8988T (cell line): ENCODE measurements at regions not wholly inside any gene's neighbourhood (a gene's known extent, or its start where the extent isn't known, plus 50 kb on each side); places are given as distances from the start of the nearest gene placed in this dataset.
A peak's percentile ranks its signal among the peaks of the same experiment; 100 is the strongest.
"Not testable (repeated sequence)": the region's sequence is repeated elsewhere in the genome, so short reads cannot be mapped to it uniquely, and the experiment has no call there.

Experiments used
- DNase-seq: peaks from one replicate; pipeline ENCODE4 v3.0.0; 2011

DNA sequence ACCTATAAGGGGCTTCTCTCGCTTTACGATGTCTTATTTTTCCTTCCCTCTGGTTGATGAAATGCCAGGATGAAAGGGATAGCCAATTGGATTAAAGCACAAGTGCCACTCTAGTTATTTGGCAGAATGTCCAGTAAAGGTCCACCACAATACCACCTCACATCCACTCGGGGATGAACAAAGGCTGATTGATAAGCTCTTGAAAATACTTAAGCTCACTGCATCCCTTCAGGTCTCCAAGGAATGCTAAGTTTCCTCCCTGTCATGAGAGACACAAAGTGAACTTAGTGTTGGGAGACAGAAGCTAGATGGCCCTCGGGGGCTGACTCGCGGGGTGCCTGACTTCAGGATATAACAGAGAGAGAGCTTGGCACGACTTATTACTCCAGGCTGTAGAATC is 185.9 kb upstream of the ZNF644 start:
- DNase-seq, result not testable (repeated sequence)

GRCh38 chr1:91204150-91204549 is 182.3 kb upstream of the ZNF644 start:
- not testable (repeated sequence) for DNase-seq

DNA sequence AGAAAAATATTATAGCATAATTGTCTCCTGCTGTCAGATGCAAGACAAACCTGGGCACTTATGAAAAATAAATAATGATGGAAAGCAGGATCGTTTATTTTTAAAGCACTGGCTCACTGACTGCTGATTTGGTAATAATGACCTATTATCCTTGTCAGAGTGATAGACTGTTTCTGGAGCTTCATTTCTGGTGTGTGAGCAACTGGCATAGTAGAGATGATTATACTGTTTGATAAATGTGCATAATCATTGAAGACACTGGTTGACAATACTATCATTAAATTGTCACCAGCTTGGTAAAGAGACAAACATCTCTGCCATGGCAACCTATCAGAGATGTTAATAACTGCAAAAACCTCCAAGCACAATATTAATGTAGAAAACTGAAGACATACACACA is 179.9 kb upstream of the ZNF644 start:
- no peak for DNase-seq

DNA sequence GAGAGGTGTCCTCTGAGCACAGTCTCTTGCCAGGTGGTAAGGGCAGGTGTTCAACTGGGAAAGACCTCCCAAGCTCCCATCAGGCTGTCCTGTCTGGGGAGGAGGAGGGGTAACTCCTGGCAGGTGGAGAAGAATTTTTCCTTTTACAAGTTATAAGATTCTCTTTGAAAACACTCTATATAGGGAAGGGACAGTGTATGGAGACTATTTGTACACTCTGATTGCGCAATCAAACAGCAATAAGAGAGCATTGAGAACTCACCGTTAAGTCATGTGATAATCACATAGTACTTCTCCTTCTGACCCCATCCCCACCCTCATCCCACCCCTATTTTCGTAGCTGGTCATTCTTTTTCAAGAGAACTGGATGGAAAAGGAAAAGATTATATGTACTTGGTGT is 179.3 kb upstream of the ZNF644 start:
- no peak for DNase-seq

- no peak for DNase-seq
These were observed 178.8 kb upstream of the ZNF644 start for GRCh38 chr1:91200675-91201074.

GRCh38 chr1:91199988-91200387 is 178.2 kb upstream of the ZNF644 start:
- no peak for DNase-seq

- DNase-seq, result no peak
These were observed 169.2 kb upstream of the ZNF644 start for GRCh38 chr1:91190996-91191395.

DNA sequence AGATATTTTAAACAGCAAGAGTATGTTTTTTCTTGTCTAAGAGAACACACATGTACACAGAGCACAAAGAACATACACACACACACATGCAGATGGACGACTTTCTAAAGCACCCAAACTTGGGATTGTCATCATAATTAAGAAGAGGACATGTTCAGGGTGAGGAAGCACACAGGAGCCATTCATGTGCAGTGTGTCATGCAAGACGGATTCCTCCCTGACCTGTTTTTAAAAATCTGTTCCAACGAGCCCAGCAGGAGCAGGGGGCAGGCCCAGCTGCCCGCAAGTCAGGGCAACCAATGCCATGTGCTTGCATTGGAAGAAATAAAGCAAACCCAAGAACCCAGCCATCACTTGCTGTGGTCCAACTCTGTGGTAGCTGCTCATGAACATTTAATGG is 167.3 kb upstream of the ZNF644 start:
- no peak for DNase-seq

DNA sequence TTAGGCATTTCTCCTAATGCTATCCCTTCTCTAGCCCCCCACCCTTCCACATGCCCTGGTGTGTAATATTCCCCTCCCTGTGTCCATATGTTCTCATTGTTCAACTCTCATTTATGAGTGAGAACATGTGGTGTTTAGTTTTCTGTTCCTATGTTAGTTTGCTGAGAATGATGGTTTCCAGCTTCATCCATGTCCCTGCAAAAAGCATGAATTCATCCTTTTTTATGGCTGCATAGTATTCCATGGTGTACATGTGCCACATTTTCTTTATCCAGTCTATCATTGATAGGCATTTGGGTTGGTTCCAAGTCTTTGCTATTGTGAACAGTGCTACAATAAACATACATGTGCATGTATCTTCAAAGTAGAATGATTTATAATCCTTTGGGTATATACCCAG is 161.0 kb upstream of the ZNF644 start:
- not testable (repeated sequence) for DNase-seq

GRCh38 chr1:91176250-91176649 is 154.4 kb upstream of the ZNF644 start:
- no peak for DNase-seq

DNA sequence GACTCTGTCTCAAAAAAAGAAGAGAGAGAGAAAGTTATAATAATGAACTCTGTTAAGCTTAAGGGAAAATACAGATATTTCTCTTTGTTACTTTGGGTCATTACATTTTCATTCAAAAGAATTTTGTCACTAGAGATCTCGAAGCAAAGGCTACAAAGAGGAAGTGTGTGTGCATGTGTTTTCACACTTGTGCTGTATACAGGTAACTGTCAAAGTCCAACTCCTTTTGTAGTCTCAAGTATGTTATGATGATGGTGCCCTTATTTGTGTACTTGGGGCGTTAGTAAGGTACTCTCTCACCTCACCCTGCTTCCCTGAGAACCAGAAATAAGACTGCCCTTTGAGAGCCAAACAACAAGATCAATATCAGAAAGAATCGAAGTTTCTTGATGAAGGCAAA is 152.9 kb upstream of the ZNF644 start:
- DNase-seq, result no peak

DNA sequence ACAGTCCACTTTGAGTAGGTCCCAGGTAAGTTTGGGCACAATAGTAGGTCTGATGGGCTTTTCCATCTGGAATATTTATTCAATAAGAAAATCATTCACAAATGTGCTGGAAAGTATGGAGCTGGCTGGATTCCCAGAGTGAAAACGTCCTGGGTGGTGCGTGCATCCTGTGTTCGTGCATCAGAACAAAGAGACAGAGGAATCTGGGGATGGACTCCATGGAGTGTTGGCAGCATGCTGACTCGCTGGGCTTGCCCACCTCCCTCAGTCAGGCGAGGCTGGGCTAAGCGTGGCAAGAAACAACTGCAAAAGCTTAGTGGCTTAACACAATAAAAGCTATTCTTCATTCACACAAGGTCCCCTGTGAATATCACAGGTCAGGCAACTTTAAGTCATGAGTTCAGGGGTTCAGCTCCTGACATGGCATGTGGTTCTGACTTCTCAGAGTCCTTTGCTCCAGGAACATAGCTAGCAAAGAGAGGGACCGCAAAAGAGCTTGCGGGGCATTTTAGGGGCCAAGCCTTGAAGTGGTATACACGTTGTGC is 151.6 kb upstream of the ZNF644 start:
- no peak for DNase-seq

DNA sequence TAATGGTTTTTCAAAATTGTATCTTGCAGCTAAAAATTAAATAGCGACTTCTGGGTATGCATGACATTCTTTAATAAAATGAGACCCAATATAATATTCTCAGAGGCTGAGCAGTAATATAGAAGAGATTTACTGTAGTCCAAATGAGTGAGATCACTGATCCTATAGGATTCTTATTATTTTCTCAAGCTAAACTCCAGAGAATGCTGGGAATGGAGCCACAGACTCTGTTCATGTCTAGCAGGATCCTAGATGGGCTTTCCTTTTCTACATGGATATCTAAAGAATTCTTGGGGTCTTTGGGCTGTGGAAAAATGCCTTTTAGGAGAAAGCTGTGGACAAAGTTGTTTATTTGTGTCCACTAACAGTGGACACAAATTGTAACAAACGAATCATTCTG is 150.7 kb upstream of the ZNF644 start:
- no peak for DNase-seq

- no peak for DNase-seq
These were observed 150.1 kb upstream of the ZNF644 start for GRCh38 chr1:91171898-91172297.

DNA sequence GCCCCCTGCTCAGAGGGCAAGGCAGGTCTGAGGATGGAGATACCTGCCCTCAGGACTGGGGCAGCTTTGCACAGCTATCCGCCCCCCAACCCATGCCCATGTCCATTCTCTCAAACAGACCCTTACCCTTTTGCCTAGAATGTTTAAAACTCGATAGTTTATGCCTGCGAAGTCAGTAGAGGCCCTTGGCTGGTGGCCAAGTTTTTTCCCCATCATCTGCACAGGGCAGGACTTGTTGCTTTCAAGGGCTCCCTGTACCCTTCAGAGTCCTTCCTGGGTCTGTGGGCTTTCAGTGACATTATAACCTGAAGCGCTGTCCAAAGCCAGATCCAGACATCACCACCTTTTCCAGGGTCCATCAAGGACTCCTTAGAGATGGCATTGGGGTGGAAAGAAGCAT is 148.7 kb upstream of the ZNF644 start:
- DNase-seq, result no peak

DNA sequence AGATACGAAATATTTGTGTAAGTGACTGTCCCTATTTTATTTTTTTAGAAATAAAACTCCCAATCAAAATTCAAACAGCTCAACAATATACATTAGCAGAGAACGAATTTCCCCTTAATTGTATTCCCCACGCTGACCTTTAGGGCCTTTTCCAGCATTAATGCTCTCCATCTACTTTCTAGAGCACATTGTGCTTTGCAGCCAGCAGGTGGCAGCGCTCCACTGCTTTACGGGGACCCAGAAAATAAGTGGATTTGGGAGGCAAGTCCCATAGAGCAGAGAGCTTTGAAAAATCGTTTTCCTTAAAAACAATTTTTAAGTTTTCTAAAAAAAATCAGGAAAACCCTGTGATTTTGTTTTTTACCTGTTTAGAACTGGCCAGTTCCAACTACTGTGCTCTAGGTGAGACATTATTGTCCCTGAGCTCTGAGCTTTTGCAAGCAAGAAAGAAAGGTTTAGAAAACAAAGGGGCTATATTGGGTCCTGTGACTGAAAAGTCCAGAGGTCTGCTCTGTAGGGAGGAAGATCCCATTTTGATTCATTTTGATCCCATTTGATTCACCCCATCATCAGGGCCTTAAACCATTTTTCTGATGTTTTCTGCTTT is 144.4 kb upstream of the ZNF644 start:
- no peak for DNase-seq

- DNase-seq, result peak; percentile 33
These were observed 143.3 kb upstream of the ZNF644 start for GRCh38 chr1:91165033-91165654.

DNA sequence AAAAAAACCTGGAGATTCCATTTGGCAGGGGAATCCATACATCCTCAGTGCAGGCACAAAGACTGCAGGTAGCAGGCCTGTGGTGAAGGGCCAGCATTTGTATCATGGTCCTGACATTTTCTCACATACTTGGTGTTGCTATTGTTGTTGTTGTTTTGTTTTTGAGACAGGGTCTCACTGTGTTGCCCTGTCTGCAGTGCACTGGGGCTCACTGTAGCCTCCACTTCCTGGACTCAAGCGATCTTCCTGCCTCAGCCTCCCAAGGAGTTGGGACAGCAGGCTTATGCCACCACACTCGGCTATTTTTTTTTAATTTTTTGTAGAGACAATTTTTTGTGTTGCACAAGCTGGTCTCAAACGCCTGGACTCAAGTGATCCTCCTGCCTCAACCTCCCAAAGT is 140.8 kb upstream of the ZNF644 start:
- DNase-seq, result no peak

GRCh38 chr1:91161749-91162148 is 139.9 kb upstream of the ZNF644 start:
- no peak for DNase-seq

GRCh38 chr1:91161166-91161565 is 139.3 kb upstream of the ZNF644 start:
- no peak for DNase-seq

- no peak for DNase-seq
These were observed 138.7 kb upstream of the ZNF644 start for GRCh38 chr1:91160363-91161075.

DNA sequence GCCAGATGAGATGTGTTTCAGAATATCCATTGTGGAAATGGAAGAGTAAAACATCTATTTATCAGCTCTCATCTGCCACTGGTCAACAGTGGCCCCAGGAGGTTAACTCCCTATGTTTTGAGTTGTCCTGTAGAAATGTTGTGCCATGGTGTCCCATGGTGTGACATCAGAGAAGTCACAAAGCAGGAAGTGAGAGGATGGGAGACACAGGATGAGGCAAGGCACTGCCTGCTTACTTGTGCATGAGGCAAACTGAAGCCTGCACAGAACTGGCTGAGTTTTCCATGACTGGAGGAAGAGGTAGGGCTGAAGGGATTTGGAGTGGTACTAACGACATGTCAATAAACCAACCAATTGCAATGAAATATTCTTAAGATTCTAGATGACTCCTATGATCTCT is 131.5 kb upstream of the ZNF644 start:
- DNase-seq, result no peak

DNA sequence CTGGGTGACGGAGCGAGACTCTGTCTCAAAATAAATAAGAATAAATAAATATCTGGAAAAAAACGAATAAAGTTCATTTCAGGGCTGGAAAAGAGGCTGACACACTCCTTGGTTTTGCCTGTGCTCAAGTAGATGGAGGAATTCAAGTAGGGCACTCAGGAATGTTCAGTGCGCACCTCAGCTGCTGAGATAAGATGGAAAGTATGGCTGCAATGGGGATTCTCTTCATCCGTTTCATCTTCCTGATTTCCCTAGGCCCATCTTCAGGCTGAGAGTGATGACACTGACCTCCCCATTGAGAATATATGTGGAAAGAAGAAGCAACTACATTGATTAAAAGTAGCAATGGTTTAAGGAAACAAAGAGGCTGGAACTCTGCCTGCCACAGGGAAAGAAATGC is 130.5 kb upstream of the ZNF644 start:
- DNase-seq, result no peak

- DNase-seq, result no peak
These were observed 129.9 kb upstream of the ZNF644 start for GRCh38 chr1:91151702-91152101.
